K562 (cell line): ENCODE measurements at regions not wholly inside any gene's neighbourhood (a gene's known extent, or its start where the extent isn't known, plus 50 kb on each side); places are given as distances from the start of the nearest gene placed in this dataset.
A peak's percentile ranks its signal among the peaks of the same experiment; 100 is the strongest.

ENCODE experiments used
- ATAC-seq: fragments of 200-7000 bp; cut with Tn5 transposase; 3 replicates; pipeline ENCODE4 v1.9.1; 2020; ENCODE audit warnings: moderate library complexity
- BruUV-seq: library from RNA; stranded (reverse); fragments of 400-500 nt; replicated peaks from 2 replicates; lab custom pipeline; 2021; lab: Mats Ljungman, UMichigan
- CTCF ChIA-PET: fragments of 300-600 bp; formaldehyde crosslinking; extraction: SDS; loops from one replicate; lab custom pipeline; 2021; ENCODE audit warnings: low intra/inter-chr PET ratio; lab: Yijun Ruan, JAX
- POLR2A ChIA-PET: fragments of 300-600, 350-650 bp; sonication (Branson Sonifier 250); formaldehyde crosslinking; extraction: SDS; loops from one replicate; lab custom pipeline; 2021; ENCODE audit warnings: antibody characterized with exemption, inconsistent platforms; lab: Yijun Ruan, JAX
- DNase-seq, 4 experiments: peaks; one replicate each; pipeline versions ENCODE4 v3.0.0 to v3.0.0-alpha.2; 2011 to 2018; ENCODE audit warnings: low spot score in 3 of 4, mixed read lengths in 3 of 4; ENCODE audit errors: extremely low read depth in 1 of 4
- FAIRE-seq: peaks from 2 replicates; lab custom pipeline; 2011; peaks lifted over from hg19 to GRCh38; lab: Jason Lieb, UNC
- H2AFZ ChIP-seq: 2 replicates; pipeline ENCODE4 v1.6.0; 2011; ENCODE audit warnings: low read depth, low read length, control low read depth, inconsistent platforms
- H3K27ac ChIP-seq: fragments of 200-600 bp; 3 replicates; pipeline ENCODE4 v1.8.0; 2011; ENCODE audit warnings: low read depth, mild to moderate bottlenecking, control low read depth, inconsistent platforms, low read length, moderate library complexity, mixed read lengths; ENCODE audit errors: extremely low read depth
- H3K27me3 ChIP-seq, 2 experiments: fragments of 300-600 bp in 1 of 2; 2 replicates in 1 of 2; 3 replicates in 1 of 2; pipeline versions ENCODE4 v1.6.0 to v1.8.0; 2011; ENCODE audit warnings: inconsistent platforms in 2 of 2, low read length in 2 of 2, mild to moderate bottlenecking in 1 of 2, mixed read lengths in 1 of 2, moderate library complexity in 1 of 2; ENCODE audit not compliant: control insufficient read depth in 2 of 2, insufficient read depth in 2 of 2
- H3K36me3 ChIP-seq: fragments of 300-600 bp; 3 replicates; pipeline ENCODE4 v1.8.0; 2011; ENCODE audit warnings: mild to moderate bottlenecking, low read length, inconsistent platforms; ENCODE audit not compliant: control insufficient read depth, insufficient read depth
- H3K4me1 ChIP-seq, 2 experiments: fragments of 200-600 bp in 1 of 2; replicated peaks in 1 of 2; 2 replicates in 1 of 2; 3 replicates in 1 of 2; pipeline versions ENCODE4 v1.5.1 to v1.8.0; 2011; ENCODE audit warnings: inconsistent platforms in 2 of 2, low read length in 2 of 2, mild to moderate bottlenecking in 1 of 2, mixed read lengths in 1 of 2, moderate library complexity in 1 of 2; ENCODE audit not compliant: control insufficient read depth in 2 of 2, insufficient read depth in 2 of 2
- H3K4me2 ChIP-seq: 2 replicates; pipeline ENCODE4 v1.6.1; 2011; ENCODE audit warnings: low read length, control low read depth, inconsistent platforms, mixed read lengths; ENCODE audit not compliant: insufficient read depth
- H3K4me3 ChIP-seq: fragments of 200-600 bp; sonication (generic), shearing (Covaris generic); 2 replicates; pipeline ENCODE4 v1.5.1; 2016; ENCODE audit warnings: control low read depth, inconsistent platforms
- H3K79me2 ChIP-seq: fragments of 200-600 bp; 3 replicates; pipeline ENCODE4 v1.8.0; 2011; ENCODE audit warnings: low read length, inconsistent platforms; ENCODE audit not compliant: control insufficient read depth, insufficient read depth
- H3K9ac ChIP-seq, 2 experiments: 2 replicates each; pipeline versions ENCODE4 v1.6.0 to v1.6.1; 2011; ENCODE audit warnings: low read depth in 2 of 2, low read length in 2 of 2, control low read depth in 1 of 2, inconsistent platforms in 1 of 2, mild to moderate bottlenecking in 1 of 2, mixed read lengths in 1 of 2; ENCODE audit not compliant: insufficient read depth in 1 of 2
- H3K9me1 ChIP-seq: one replicate; pipeline ENCODE4 v1.6.0; 2011; ENCODE audit warnings: inconsistent platforms, mild to moderate bottlenecking, low read length, moderate library complexity; ENCODE audit not compliant: control insufficient read depth, insufficient read depth
- H3K9me3 ChIP-seq: replicated peaks from 2 replicates; pipeline ENCODE4 v1.5.1; 2011; ENCODE audit warnings: low read depth, low read length, inconsistent platforms; ENCODE audit not compliant: control insufficient read depth, insufficient read depth
- H4K20me1 ChIP-seq: replicated peaks from 2 replicates; pipeline ENCODE4 v1.6.1; 2011; ENCODE audit warnings: low read length, inconsistent platforms, mixed read lengths; ENCODE audit not compliant: control insufficient read depth, insufficient read depth
- FOXP1 ChIP-seq: sonication (generic); formaldehyde crosslinking; IDR thresholded peaks from 2 replicates; pipeline ENCODE4 v1.8.0; 2022; ENCODE audit warnings: mild to moderate bottlenecking, missing genetic modification reagents
- RBM22 ChIP-seq: fragments of 200-400 bp; formaldehyde crosslinking; IDR thresholded peaks from 2 replicates; pipeline ENCODE4 v1.6.1; 2018; ENCODE audit warnings: low read length, low read depth; ENCODE audit not compliant: poor library complexity, severe bottlenecking
- TFE3 ChIP-seq: fragments of 450-650 bp; formaldehyde crosslinking; IDR thresholded peaks from 2 replicates; pipeline ENCODE4 v1.4.0; 2020; ENCODE audit warnings: mild to moderate bottlenecking, mixed read lengths
- WGBS: fragments of 100-300 bp; shearing (Covaris generic); methylation state at CpG from one replicate; pipeline ENCODE4 v1.1.6; 2016; ENCODE audit warnings: low coverage, mixed read lengths; ENCODE audit not compliant: insufficient coverage; ENCODE audit errors: missing lambda C conversion rate; 5-methylcytosine and 5-hydroxymethylcytosine counted together
- in situ Hi-C: fragments of 300-500 bp; cut with MboI; formaldehyde crosslinking; loops from 4 replicates; pipeline ENCODE4 v1.15.0; 2018; ENCODE audit warnings: inconsistent platforms, mixed read lengths
- intact Hi-C: fragments of 100-400 bp; cut with micrococcal nuclease; formaldehyde crosslinking; loops from 2 replicates; pipeline ENCODE4 v1.14.2; 2022
- TF ChIP-seq, protein P1 (sequence below): fragments of 250-450 bp; sonication (Bioruptor Pico); IDR thresholded peaks from 2 replicates; pipeline ENCODE4 v1.8.0; 2021; ENCODE audit warnings: moderate library complexity, mild to moderate bottlenecking, inconsistent platforms
- TF ChIP-seq, protein P2 (sequence below): sonication (generic); formaldehyde crosslinking; IDR thresholded peaks from 2 replicates; pipeline ENCODE4 v1.8.0; 2022; ENCODE audit warnings: mild to moderate bottlenecking, missing genetic modification reagents

- Histone ChIP-seq H3K4me1 (peaks cover 19 to 26% of the 10 kb centered on the region in 2 experiments), H3K9ac (no peak overlapping the region), H3K9me1 (no peaks in the 10 kb centered on the region), H3K27me3 (no peaks in the 10 kb centered on the region; a peak in 1 of 5 replicates), H3K36me3 (no peaks in the 10 kb centered on the region), H3K27ac (no peak overlapping the region), H3K4me3 (no peak overlapping the region), H3K4me2 (no peak overlapping the region), H2AFZ (no peak overlapping the region), H4K20me1 (0 out of 2 replicates have a peak, but pooled peaks cover 3% of the 10 kb centered on the region), H3K79me2 (no peaks in the 10 kb centered on the region), H3K9me3 (no peaks in the 10 kb centered on the region)
- TF ChIP-seq FOXP1 (CRISPR knock-in tag) (no peak), TFE3 (CRISPR knock-in tag) (peak; percentile 66)
- WGBS, result 52% methylated on average over 3 of the region's 3 CpGs
- ChIA-PET POLR2A (interaction anchor here (0.5 to 0.6 kb wide), 2 partner anchors 36 to 86 kb away, joined by 3 read pairs; no protein-coding TSS in a partner anchor), CTCF (no interaction called here)
- ATAC-seq (no peak), DNase-seq (no peak), FAIRE-seq (no peak)
- intact Hi-C loops, result no loop called here
- in situ Hi-C loops, result no loop called here
- no TSS peak for BruUV-seq
Measured at GRCh38 chr9:124199474-124199873, 58.3 kb upstream of the NEK6 start.

DNA sequence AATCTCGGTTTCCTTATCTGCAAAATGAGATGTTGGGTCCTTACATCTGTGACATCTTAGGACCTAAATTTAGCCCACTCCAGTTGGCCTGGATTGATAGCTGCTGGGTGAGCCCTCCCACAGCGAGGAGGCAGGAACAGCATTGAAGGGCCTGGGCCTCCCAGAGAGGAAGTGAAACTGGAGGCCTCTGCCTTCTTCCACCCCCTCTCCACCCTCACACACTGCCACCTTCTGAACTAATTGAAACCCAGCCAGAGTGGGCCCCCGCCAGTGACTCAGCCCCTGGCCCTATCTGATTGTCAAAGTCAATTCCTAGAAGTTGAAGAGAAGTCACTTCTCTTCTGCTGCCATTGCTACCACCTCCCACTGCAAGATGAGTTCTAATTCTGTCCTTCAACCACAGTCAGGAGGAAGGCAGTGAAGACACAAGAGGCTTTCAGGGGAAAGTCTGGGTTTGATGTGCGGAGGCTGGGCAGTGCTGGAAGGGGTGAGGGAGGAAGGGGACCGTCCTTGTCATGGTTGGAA, 55.2 kb upstream of the NEK6 start:
- H3K27me3 ChIP-seq, result no peaks in the 10 kb centered on the region; a peak in 2 of 5 replicates
- no peaks in the 10 kb centered on the region for H3K9me3 ChIP-seq
- peak overlapping the region; percentile 51; the same call in 2 of the 3 replicates for H3K27ac ChIP-seq
- H3K4me3 ChIP-seq, result no peak overlapping the region
- H3K36me3 ChIP-seq, result no peaks in the 10 kb centered on the region
- DNase-seq (peak; percentile 86 to 93 (median 89)), FAIRE-seq (peak; percentile 99), ATAC-seq (peak; percentile 99)
- no peaks in the 10 kb centered on the region for H3K79me2 ChIP-seq
- POLR2A ChIA-PET, result interaction anchor here (0.6 to 1.0 kb wide), 2 partner anchors 9 to 806 kb away, joined by 3 read pairs; no protein-coding TSS in a partner anchor
- peak overlapping the region in 1 of 2 experiments; percentile 37; a peak in 1 of 4 replicates for H3K9ac ChIP-seq
- in situ Hi-C loops (no loop called here), intact Hi-C loops (no loop called here)
- peak overlapping the region; percentile 39 for H3K4me2 ChIP-seq
- H3K4me1 ChIP-seq, result peaks cover 16 to 19% of the 10 kb centered on the region in 2 experiments
- no peak overlapping the region for H2AFZ ChIP-seq
- no peaks in the 10 kb centered on the region for H3K9me1 ChIP-seq
- no TSS peak for BruUV-seq
- 2% methylated on average over 5 of the region's 5 CpGs for whole genome bisulfite sequencing
- 0 out of 2 replicates have a peak, but pooled peaks cover 3% of the 10 kb centered on the region for H4K20me1 ChIP-seq
- CTCF ChIA-PET, result no interaction called here
- TF ChIP-seq, protein P1, sequence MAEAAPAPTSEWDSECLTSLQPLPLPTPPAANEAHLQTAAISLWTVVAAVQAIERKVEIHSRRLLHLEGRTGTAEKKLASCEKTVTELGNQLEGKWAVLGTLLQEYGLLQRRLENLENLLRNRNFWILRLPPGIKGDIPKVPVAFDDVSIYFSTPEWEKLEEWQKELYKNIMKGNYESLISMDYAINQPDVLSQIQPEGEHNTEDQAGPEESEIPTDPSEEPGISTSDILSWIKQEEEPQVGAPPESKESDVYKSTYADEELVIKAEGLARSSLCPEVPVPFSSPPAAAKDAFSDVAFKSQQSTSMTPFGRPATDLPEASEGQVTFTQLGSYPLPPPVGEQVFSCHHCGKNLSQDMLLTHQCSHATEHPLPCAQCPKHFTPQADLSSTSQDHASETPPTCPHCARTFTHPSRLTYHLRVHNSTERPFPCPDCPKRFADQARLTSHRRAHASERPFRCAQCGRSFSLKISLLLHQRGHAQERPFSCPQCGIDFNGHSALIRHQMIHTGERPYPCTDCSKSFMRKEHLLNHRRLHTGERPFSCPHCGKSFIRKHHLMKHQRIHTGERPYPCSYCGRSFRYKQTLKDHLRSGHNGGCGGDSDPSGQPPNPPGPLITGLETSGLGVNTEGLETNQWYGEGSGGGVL (CRISPR knock-in tag), result no peak
- no peak for TF ChIP-seq RBM22
- TF ChIP-seq, protein P2, sequence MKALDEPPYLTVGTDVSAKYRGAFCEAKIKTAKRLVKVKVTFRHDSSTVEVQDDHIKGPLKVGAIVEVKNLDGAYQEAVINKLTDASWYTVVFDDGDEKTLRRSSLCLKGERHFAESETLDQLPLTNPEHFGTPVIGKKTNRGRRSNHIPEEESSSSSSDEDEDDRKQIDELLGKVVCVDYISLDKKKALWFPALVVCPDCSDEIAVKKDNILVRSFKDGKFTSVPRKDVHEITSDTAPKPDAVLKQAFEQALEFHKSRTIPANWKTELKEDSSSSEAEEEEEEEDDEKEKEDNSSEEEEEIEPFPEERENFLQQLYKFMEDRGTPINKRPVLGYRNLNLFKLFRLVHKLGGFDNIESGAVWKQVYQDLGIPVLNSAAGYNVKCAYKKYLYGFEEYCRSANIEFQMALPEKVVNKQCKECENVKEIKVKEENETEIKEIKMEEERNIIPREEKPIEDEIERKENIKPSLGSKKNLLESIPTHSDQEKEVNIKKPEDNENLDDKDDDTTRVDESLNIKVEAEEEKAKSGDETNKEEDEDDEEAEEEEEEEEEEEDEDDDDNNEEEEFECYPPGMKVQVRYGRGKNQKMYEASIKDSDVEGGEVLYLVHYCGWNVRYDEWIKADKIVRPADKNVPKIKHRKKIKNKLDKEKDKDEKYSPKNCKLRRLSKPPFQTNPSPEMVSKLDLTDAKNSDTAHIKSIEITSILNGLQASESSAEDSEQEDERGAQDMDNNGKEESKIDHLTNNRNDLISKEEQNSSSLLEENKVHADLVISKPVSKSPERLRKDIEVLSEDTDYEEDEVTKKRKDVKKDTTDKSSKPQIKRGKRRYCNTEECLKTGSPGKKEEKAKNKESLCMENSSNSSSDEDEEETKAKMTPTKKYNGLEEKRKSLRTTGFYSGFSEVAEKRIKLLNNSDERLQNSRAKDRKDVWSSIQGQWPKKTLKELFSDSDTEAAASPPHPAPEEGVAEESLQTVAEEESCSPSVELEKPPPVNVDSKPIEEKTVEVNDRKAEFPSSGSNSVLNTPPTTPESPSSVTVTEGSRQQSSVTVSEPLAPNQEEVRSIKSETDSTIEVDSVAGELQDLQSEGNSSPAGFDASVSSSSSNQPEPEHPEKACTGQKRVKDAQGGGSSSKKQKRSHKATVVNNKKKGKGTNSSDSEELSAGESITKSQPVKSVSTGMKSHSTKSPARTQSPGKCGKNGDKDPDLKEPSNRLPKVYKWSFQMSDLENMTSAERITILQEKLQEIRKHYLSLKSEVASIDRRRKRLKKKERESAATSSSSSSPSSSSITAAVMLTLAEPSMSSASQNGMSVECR (CRISPR knock-in tag), result no peak
